Right lung (tissue), 2 donors: ENCODE measurements at regions not wholly inside any gene's neighbourhood (a gene's known extent, or its start where the extent isn't known, plus 50 kb on each side); places are given as distances from the start of the nearest gene placed in this dataset.

ENCODE experiments used
- DNase-seq, 2 donors: peaks; one replicate each; pipeline ENCODE4 v3.0.0-alpha.2; 2013

- no peak for DNase-seq
These were observed 415.0 kb downstream of the FOXO1 start for GRCh38 chr13:40251343-40252032.

GRCh38 chr13:40252241-40252640 lies 414.2 kb downstream of the FOXO1 start:
- DNase-seq = no peak

- no peak for DNase-seq
These were observed 413.8 kb downstream of the FOXO1 start for GRCh38 chr13:40252676-40253075.

- DNase-seq = no peak
These were observed 412.0 kb downstream of the FOXO1 start for GRCh38 chr13:40254394-40254793.

- no peak for DNase-seq
These were observed 410.9 kb downstream of the FOXO1 start for GRCh38 chr13:40255551-40255950.

GRCh38 chr13:40259899-40260298 lies 406.5 kb downstream of the FOXO1 start:
- no peak for DNase-seq

- DNase-seq = no peak
These were observed 405.1 kb downstream of the FOXO1 start for GRCh38 chr13:40261336-40261735.

- DNase-seq = no peak
These were observed 404.5 kb downstream of the FOXO1 start for GRCh38 chr13:40261947-40262346.

GRCh38 chr13:40269086-40269485 lies 397.4 kb downstream of the FOXO1 start:
- no peak for DNase-seq

GRCh38 chr13:40270726-40271125 lies 395.7 kb downstream of the FOXO1 start:
- no peak for DNase-seq

- DNase-seq = peak in 1 of 2 donors; percentile 30
These were observed 395.1 kb downstream of the FOXO1 start for GRCh38 chr13:40271271-40271885.

GRCh38 chr13:40271931-40272775 lies 394.3 kb downstream of the FOXO1 start:
- DNase-seq = peak in 1 of 2 donors; percentile 9

- no peak for DNase-seq
These were observed 393.7 kb downstream of the FOXO1 start for GRCh38 chr13:40272776-40273139.

GRCh38 chr13:40273253-40274025 lies 393.0 kb downstream of the FOXO1 start:
- DNase-seq = no peak

- no peak for DNase-seq
These were observed 392.3 kb downstream of the FOXO1 start for GRCh38 chr13:40274103-40274502.

- DNase-seq = no peak
These were observed 391.3 kb downstream of the FOXO1 start for GRCh38 chr13:40275155-40275554.

GRCh38 chr13:40275636-40276035 lies 390.8 kb downstream of the FOXO1 start:
- DNase-seq = no peak

GRCh38 chr13:40283666-40284065 lies 382.8 kb downstream of the FOXO1 start:
- DNase-seq = no peak

GRCh38 chr13:40285634-40286033 lies 380.8 kb downstream of the FOXO1 start:
- DNase-seq = no peak

GRCh38 chr13:40287428-40287827 lies 379.0 kb downstream of the FOXO1 start:
- no peak for DNase-seq

GRCh38 chr13:40288259-40288658 lies 378.2 kb downstream of the FOXO1 start:
- no peak for DNase-seq

- DNase-seq = no peak
These were observed 375.7 kb downstream of the FOXO1 start for GRCh38 chr13:40290758-40291157.
